Fibroblast of lung (primary cell): ENCODE measurements at regions not wholly inside any gene's neighbourhood (a gene's known extent, or its start where the extent isn't known, plus 50 kb on each side); places are given as distances from the start of the nearest gene placed in this dataset.

ENCODE experiments used
- DNase-seq, 2 donors: peaks; one replicate each; pipeline versions ENCODE4 v3.0.0 to v3.0.0-alpha.2; 2010; ENCODE audit warnings: low read depth in 2 of 2
- H2AFZ ChIP-seq: 2 replicates; pipeline ENCODE4 v1.5.1; 2012; ENCODE audit warnings: low read length, control low read depth, inconsistent platforms
- H3K27ac ChIP-seq: 2 replicates; pipeline ENCODE4 v1.5.1; 2011; ENCODE audit warnings: low read length, control low read depth; ENCODE audit not compliant: insufficient read depth
- H3K27me3 ChIP-seq: 2 replicates; pipeline ENCODE4 v1.5.1; 2011; ENCODE audit warnings: mild to moderate bottlenecking, low read length; ENCODE audit not compliant: control insufficient read depth, insufficient read depth
- H3K36me3 ChIP-seq: 2 replicates; pipeline ENCODE4 v1.5.1; 2011; ENCODE audit warnings: low read length; ENCODE audit not compliant: control insufficient read depth, insufficient read depth
- H3K4me1 ChIP-seq: 2 replicates; pipeline ENCODE4 v1.5.1; 2011; ENCODE audit warnings: low read length; ENCODE audit not compliant: control insufficient read depth, insufficient read depth; ENCODE audit errors: extremely low read depth
- H3K4me2 ChIP-seq: 2 replicates; pipeline ENCODE4 v1.5.1; 2011; ENCODE audit warnings: low read length, control low read depth; ENCODE audit not compliant: insufficient read depth; ENCODE audit errors: extremely low read depth
- H3K4me3 ChIP-seq, 4 experiments: fragments of 200-600 bp in 1 of 4; sonication (generic) in 1 of 4; replicated peaks in 1 of 4; 2 replicates each; pipeline ENCODE4 v1.5.1; 2011 to 2016; ENCODE audit warnings: low read length in 4 of 4, low read depth in 3 of 4, mild to moderate bottlenecking in 3 of 4, control low read depth in 2 of 4, inconsistent platforms in 1 of 4, mixed read lengths in 1 of 4; ENCODE audit not compliant: insufficient read depth in 1 of 4; ENCODE audit errors: control extremely low read depth in 1 of 4
- H3K79me2 ChIP-seq: 2 replicates; pipeline ENCODE4 v1.5.1; 2012; ENCODE audit warnings: mild to moderate bottlenecking, low read length, inconsistent platforms; ENCODE audit not compliant: control insufficient read depth, insufficient read depth
- H3K9ac ChIP-seq: 2 replicates; pipeline ENCODE4 v1.5.1; 2011; ENCODE audit warnings: mild to moderate bottlenecking, low read length, control low read depth; ENCODE audit not compliant: insufficient read depth
- H3K9me3 ChIP-seq: 2 replicates; pipeline ENCODE4 v1.5.1; 2012; ENCODE audit warnings: low read depth, low read length; ENCODE audit not compliant: control insufficient read depth, insufficient read depth
- H4K20me1 ChIP-seq: 2 replicates; pipeline ENCODE4 v1.5.1; 2011; ENCODE audit warnings: low read length; ENCODE audit not compliant: control insufficient read depth, insufficient read depth; ENCODE audit errors: extremely low read depth
- EZH2 ChIP-seq: IDR thresholded peaks from 2 replicates; pipeline ENCODE4 v1.5.1; 2012; ENCODE audit warnings: low read length, control low read depth, mild to moderate bottlenecking; ENCODE audit errors: missing control alignments
- TF ChIP-seq, protein P1 (sequence below), 2 donors: IDR thresholded peaks in 1 of 2; conservative IDR thresholded peaks in 1 of 2; 1 replicate in 1 of 2; 2 replicates in 1 of 2; pipeline ENCODE4 v1.5.1; 2011 to 2012; ENCODE audit warnings: low read length in 2 of 2, control low read depth in 1 of 2, inconsistent platforms in 1 of 2, low read depth in 1 of 2, mild to moderate bottlenecking in 1 of 2

DNA sequence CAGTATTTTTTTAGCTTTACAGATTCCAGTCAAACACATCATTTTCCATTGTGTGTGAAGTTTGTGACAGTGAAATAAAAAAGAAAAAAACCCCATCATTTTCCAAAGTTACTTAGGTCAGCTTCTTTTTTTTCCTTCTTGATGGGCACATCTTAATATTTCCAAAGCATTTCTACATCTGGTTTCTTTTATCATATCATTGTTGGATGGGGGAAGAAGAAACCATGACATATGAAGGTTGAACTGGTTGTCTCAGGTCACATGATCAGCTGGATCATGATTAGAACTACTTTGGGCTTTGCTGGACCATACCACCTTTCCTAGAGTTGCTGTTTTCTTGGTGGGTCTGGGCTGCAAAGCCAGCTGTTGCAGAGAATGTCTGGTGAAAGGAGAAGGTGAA lies 59.8 kb downstream of the FOS start:
- Histone ChIP-seq H3K27ac (no peak overlapping the region), H3K9me3 (no peaks in the 10 kb centered on the region), H3K4me3 (no peak overlapping the region), H4K20me1 (no peaks in the 10 kb centered on the region), H3K4me1 (no peaks in the 10 kb centered on the region), H3K9ac (no peak overlapping the region), H3K36me3 (no peaks in the 10 kb centered on the region), H2AFZ (no peak overlapping the region), H3K79me2 (no peaks in the 10 kb centered on the region), H3K4me2 (no peak overlapping the region), H3K27me3 (peaks cover 3% of the 10 kb centered on the region)
- no peak for DNase-seq
- no peak for TF ChIP-seq EZH2

DNA sequence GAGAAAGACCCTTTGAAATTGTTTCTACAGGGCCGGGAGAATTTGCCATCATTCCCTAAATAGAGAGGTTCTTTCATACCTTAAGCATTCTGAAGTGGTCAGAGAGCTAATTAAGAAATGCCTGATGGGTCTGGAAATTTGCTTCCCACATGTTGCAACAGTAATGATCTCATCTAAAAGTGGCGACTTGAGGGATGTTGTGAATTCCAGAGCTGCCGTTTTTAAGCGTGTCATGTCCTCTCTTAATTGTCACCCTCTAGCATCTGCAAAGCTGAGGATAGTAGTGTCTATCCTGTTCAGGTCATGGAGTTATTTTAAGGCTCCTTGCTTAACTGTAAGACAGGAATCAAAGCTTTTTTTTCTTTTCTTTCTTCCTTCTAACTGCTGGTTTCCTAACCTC lies 60.4 kb downstream of the FOS start:
- Histone ChIP-seq H3K4me1 (no peaks in the 10 kb centered on the region), H3K9ac (no peak overlapping the region), H4K20me1 (no peaks in the 10 kb centered on the region), H2AFZ (no peak overlapping the region), H3K9me3 (no peaks in the 10 kb centered on the region), H3K27me3 (peaks cover 3% of the 10 kb centered on the region), H3K36me3 (no peaks in the 10 kb centered on the region), H3K4me3 (no peak overlapping the region), H3K27ac (no peak overlapping the region), H3K79me2 (no peaks in the 10 kb centered on the region), H3K4me2 (no peak overlapping the region)
- DNase-seq = peak; percentile 46 to 54
- TF ChIP-seq, protein P1, sequence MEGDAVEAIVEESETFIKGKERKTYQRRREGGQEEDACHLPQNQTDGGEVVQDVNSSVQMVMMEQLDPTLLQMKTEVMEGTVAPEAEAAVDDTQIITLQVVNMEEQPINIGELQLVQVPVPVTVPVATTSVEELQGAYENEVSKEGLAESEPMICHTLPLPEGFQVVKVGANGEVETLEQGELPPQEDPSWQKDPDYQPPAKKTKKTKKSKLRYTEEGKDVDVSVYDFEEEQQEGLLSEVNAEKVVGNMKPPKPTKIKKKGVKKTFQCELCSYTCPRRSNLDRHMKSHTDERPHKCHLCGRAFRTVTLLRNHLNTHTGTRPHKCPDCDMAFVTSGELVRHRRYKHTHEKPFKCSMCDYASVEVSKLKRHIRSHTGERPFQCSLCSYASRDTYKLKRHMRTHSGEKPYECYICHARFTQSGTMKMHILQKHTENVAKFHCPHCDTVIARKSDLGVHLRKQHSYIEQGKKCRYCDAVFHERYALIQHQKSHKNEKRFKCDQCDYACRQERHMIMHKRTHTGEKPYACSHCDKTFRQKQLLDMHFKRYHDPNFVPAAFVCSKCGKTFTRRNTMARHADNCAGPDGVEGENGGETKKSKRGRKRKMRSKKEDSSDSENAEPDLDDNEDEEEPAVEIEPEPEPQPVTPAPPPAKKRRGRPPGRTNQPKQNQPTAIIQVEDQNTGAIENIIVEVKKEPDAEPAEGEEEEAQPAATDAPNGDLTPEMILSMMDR (conservative IDR thresholded peaks at IDR 0.05 in 1 of 2, IDR thresholded peaks at IDR 0.05 in 1 of 2; ENCODE audit: low read depth in 1 of 2, low read length in 2 of 2) = no peak
- no peak for TF ChIP-seq EZH2

DNA sequence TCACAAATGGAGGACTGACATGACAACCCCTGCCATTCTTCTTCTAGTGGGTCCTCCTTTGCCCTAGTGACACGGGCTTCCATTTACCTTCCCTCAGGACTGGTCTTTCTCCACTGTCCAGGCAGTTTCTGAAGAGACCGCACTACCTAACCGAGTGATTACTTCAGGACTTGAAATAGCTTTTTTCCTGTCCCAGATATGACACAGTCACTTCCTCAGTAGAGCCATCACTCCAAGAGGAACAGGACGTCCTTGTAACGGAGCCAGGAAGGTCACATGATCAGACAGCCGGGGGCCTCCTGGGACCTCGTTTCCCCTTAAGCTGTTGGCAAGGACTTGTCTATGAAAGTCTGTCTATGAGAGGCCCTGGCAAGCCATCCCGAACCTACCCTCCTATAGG lies 62.3 kb downstream of the FOS start:
- Histone ChIP-seq H4K20me1 (no peaks in the 10 kb centered on the region), H3K27ac (no peak overlapping the region), H3K4me2 (no peak overlapping the region), H3K27me3 (peaks cover 3% of the 10 kb centered on the region), H3K4me3 (no peak overlapping the region), H3K79me2 (no peaks in the 10 kb centered on the region), H3K9me3 (no peaks in the 10 kb centered on the region), H3K36me3 (no peaks in the 10 kb centered on the region), H2AFZ (no peak overlapping the region), H3K4me1 (no peaks in the 10 kb centered on the region), H3K9ac (no peak overlapping the region)
- peak in 1 of 2 donors; percentile 46 for DNase-seq
- TF ChIP-seq EZH2 = no peak
- TF ChIP-seq, protein P1 (conservative IDR thresholded peaks at IDR 0.05 in 1 of 2, IDR thresholded peaks at IDR 0.05 in 1 of 2; ENCODE audit: low read depth in 1 of 2, low read length in 2 of 2) = no peak
